Astrocyte of the hippocampus (primary cell): ENCODE measurements at regions not wholly inside any gene's neighbourhood (a gene's known extent, or its start where the extent isn't known, plus 50 kb on each side); places are given as distances from the start of the nearest gene placed in this dataset.

Experiments used
- DNase-seq: peaks from one replicate; pipeline ENCODE4 v3.0.0; 2011; ENCODE audit warnings: low read depth, low spot score

DNA sequence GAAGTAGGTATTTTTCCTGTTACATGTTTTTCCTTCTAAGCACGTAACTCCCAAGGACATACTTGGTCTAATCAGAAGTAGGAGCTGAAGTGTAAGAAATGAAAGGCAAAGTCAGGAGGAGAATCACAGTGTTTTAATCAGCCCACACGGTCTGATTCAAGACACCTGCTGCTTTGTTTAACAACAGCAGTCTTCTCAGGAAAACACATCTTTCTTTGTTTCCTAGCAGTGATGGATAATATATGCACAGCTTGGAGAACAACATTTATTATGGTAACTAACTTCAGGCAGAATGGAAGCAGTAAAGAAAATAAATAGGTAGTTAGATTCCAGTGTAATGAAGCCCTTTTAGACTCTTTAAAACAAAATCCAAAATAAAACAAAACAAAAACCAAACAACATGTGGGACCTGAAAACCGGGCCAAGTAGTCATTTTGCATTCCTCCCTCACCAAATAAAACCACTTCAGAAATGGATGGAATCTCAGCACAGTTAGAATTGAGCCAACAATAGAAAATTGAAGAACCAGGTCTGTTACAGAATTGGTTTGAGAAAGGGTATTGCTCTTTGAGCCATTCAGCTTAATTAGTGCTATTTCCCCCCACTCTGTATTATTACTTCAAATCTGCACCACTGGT lies 61.1 kb upstream of the UGP2 start:
- peak; percentile 46 for DNase-seq

DNA sequence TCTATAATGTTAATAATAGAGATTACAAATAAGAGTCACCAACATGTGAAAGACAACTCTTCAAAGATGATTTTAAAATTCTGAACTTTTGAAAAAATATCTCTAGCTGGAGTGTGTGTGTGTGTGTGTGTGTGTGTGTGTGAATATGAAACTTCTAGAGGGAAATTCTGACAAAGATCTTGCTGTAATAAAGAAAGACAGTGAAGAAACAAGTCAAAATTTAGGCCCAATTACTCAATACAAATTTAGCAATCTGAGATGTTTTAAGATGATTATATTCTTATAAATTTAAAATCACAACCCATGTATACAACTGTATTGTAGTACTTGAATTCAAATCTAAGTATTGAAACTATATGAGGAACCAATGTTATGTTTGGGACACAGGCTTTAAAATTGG lies 57.2 kb upstream of the UGP2 start:
- no peak for DNase-seq

DNA sequence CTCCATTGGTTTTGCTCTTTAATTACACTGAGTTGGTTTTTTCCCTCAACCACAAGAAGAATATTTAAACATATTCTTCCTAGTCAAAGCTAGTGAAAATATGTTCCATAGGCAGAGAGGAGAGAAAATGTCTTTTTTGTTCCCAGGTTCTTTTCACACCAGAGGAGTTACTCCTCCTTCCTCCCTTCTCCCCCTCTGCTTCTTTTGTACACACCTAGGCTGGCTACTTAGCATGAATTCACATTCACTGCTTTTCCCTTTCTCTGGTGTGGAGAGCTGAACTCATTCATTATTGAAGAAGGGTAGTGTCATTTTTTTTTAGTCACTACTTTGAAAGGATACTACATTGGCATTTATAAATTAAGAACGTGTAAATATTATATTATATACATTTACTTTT lies 56.6 kb upstream of the UGP2 start:
- no peak for DNase-seq

DNA sequence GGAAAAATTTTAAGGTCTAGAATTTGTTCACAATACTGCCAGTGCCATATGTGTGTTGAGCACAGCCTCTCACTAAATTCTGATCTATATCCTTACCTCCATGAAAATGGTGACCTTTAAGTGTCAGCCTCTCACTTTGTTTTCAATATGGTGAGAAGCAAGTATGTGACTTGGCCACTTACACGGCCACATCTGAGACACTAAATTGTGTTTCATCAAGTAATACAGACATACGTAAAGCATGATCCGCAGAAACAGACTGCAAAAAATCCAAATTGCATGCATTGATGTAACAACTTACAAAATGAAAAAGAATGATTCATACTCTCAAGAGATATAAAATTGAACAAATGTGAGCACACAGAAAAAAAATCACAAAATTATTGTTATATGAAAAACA lies 55.2 kb upstream of the UGP2 start:
- no peak for DNase-seq

DNA sequence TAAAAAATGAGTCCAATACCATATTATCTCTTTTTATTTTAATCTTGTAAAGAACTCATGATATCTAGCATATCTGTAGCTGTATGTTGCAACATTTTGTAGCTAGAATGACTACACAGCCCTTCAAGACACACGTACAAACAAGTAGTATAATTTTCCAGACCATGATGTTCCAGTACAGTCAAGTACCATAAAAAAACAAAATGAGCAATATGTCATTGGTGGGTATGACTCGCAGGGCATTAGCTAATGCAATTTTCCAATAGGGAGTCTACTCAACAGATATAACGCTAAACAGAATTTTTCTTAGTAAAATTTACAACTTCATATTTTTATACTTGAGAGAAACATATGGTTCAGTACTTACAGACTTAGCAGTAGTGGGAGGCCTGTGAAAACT lies 53.6 kb upstream of the UGP2 start:
- no peak for DNase-seq

DNA sequence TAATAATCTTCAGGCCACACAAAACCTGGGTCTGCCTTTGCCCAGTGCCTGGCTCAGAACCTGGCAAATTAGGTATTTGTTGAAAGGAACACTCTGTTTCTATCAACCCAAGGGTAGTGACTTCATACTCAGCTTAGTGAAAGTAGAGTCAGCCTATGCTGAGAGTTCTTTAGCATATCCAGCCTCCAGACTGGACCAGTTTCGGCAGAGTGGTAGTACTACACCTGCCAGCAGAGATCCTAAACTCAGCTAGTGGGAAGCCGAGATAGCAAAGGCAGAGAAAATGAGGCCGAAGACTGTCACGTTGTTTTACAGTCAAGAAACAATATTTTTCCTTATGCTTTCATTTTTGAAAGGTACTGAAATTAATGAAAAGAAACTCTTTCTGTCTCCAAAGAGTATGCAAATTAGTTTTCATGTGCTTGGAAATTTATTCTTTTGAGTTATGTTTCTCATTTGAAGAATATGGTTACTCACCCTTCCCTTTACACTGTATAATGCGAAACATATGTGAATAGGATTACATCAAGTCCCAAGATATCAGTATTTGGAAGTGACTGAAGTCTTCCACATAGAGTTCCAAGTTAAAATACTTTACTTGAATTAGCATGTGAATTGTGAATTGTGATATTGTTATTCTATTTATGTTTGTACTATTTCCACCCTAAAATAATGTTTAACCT lies 52.2 kb upstream of the UGP2 start:
- DNase-seq = no peak

DNA sequence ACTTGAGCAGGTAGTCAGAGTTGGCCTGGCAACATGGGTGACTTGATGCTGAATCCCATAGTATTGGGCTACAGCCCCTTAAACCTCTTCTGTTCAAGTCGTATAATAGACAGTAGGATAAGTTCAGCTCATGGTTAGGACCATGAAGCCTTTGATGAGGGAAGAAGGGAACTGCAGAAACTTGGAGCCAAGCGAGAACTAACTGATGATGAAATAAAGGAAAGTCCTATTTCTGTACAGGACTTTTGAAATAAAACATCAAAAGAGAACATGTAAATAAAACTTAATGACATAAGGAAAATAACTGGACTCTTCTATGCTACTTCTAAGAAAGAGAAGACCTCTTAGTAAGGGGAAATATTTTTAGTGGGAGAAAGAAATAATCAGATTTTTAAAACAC lies 51.2 kb upstream of the UGP2 start:
- DNase-seq = peak; percentile 8

DNA sequence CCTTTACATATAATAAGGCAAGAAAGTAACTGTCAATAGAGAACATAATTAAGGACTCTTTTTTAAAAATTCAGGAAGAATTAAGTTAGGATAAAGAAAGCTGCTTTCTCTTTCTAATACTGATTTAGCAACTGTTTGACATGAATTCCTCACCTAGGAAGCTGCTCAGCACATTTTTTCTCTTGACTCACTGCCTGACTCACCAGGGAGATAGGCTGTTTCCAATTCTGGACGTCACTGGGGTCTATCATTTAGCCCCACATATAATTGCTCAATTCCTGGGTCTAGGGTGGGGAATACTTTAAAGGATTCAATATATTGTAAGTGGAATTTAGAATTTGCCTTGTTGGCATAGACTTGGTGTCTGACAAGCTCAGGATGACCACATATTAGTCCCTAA lies 50.8 kb upstream of the UGP2 start:
- DNase-seq = peak; percentile 83

DNA sequence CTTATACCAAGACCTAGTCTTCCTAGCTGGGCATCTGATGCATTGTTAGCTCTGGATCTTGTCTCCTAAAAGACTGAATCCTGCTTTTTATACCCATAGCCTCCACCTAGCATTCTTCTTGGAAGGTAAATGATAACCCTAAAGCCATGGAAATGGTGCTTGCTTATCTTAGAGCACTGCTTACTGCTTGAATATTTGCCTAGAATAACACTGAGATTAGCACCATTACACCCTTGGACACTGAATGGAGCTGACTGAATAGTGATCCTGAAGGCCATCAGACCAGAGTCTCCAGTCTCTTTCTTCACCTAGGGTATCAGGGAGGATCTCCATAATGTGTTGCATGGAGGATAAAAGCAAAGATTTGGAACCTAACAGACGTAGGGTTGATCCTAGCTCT lies 50.3 kb upstream of the UGP2 start:
- no peak for DNase-seq
